Heart left ventricle (tissue), 16 donors: ENCODE measurements at regions not wholly inside any gene's neighbourhood (a gene's known extent, or its start where the extent isn't known, plus 50 kb on each side); places are given as distances from the start of the nearest gene placed in this dataset.
"Not testable (repeated sequence)": the region's sequence is repeated elsewhere in the genome, so short reads cannot be mapped to it uniquely, and the experiment has no call there.

Source experiments
- ATAC-seq, 4 donors: fragments of 200-7000 bp; cut with Tn5 transposase; one replicate each; pipeline ENCODE4 v1.9.1; 2020 to 2022; ENCODE audit warnings: moderate library complexity in 4 of 4, mild to moderate bottlenecking in 3 of 4, moderate number of reproducible peaks in 1 of 4
- DNase-seq, 5 donors: peaks; one replicate each; pipeline ENCODE4 v3.0.0-alpha.2; 2020
- H3K27ac ChIP-seq, 12 donors: fragments of 200-600 bp; sonication (generic) in 4 of 12; one replicate each; pipeline versions ENCODE4 v1.5.0 to v1.8.0; 2016 to 2022; ENCODE audit warnings: mild to moderate bottlenecking in 2 of 12
- H3K27me3 ChIP-seq, 9 donors: fragments of 200-600 bp; sonication (generic) in 2 of 9; one replicate each; pipeline versions ENCODE4 v1.5.1 to v1.8.0; 2016 to 2022; ENCODE audit warnings: mild to moderate bottlenecking in 3 of 9
- H3K36me3 ChIP-seq, 9 donors: fragments of 200-600 bp; sonication (generic) in 2 of 9; one replicate each; pipeline versions ENCODE4 v1.5.0 to v1.8.0; 2018 to 2022; ENCODE audit warnings: mild to moderate bottlenecking in 2 of 9
- H3K4me1 ChIP-seq, 12 donors: fragments of 200-600 bp; sonication (generic) in 4 of 12; one replicate each; pipeline versions ENCODE4 v1.5.0 to v1.8.0; 2016 to 2022; ENCODE audit warnings: mild to moderate bottlenecking in 3 of 12
- H3K4me3 ChIP-seq, 12 donors: fragments of 200-600 bp; sonication (generic) in 4 of 12; one replicate each; pipeline versions ENCODE4 v1.5.0 to v1.8.0; 2017 to 2022; ENCODE audit warnings: mild to moderate bottlenecking in 9 of 12, moderate library complexity in 4 of 12
- H3K9me3 ChIP-seq, 12 donors: fragments of 200-600 bp; sonication (generic) in 4 of 12; one replicate each; pipeline versions ENCODE4 v1.5.0 to v1.8.0; 2016 to 2022; ENCODE audit warnings: mild to moderate bottlenecking in 1 of 12
- CTCF ChIP-seq, 12 donors: fragments of 200-600 bp; sonication (generic) in 4 of 12; IDR thresholded peaks; one replicate each; pipeline versions ENCODE4 v1.5.0 to v1.8.0; 2018 to 2022; ENCODE audit warnings: antibody characterized with exemption in 12 of 12, mild to moderate bottlenecking in 5 of 12
- POLR2A ChIP-seq, 2 donors: fragments of 450-650 bp; IDR thresholded peaks; one replicate each; pipeline ENCODE4 v1.6.1; 2017; ENCODE audit warnings: antibody characterized with exemption in 2 of 2, mild to moderate bottlenecking in 2 of 2, moderate library complexity in 2 of 2
- WGBS, 4 donors: extraction: QIAGEN DNeasy Blood & Tissue Kit in 2 of 4; methylation state at CpG; one replicate each; pipeline versions ENCODE4 v1.1.5 to v1.1.7; 2013 to 2018; 5-methylcytosine and 5-hydroxymethylcytosine counted together
- intact Hi-C, 10 donors: fragments of 100-400 bp; cut with DNase I; formaldehyde crosslinking; loops; one replicate each; pipeline versions ENCODE4 v1.11.1 to v1.14.2; 2022
- donor health status: ischemic (EF 13 %, LVEDD 7.1; RV severe dilation, severe dysfunction).
- donor health status: healthy with polysubstance abuse.
- donor health status: DM: no; HTN: yes; CAD: no.
- donor health status: DM: no; HTN: no; CAD: no.
- donor health status: ischemic (EF 25% LVEDD 6.9; RV normal size, moderate dysfunction).
- donor health status: ischemic (EF 25% LVEDD 5.7; RV mildly dilated, moderate dysfunction).
- donor health status: healthy.
- donor health status: DM: yes; HTN: yes; CAD: no.
- donor health status: ischemic (EF 35%, LVEDD 5.7; RV mildly dilated, moderate dysfunction).
- donor health status: nonischemic (EF 11% LVEDD 7.7; RV severe dilation, severe dysfunction).
- donor health status: DM: yes; HTN: yes; CAD: no.
- donor health status: PGD.
- donor health status: ischemic (EF 29% LVEDD 5.4; RV normal size, mild dysfunction).
- donor health status: nonischemic (EF 23%, LVEDD 6.1; RV moderate dilation, normal function).

GRCh38 chr6:73941892-73942291 is 245.9 kb downstream of the CD109 start:
- H3K4me1 ChIP-seq, result peaks cover 0 to 5% (median 0%) of the 10 kb centered on the region in 12 donors
- no peak overlapping the region for H3K4me3 ChIP-seq
- no peaks in the 10 kb centered on the region for H3K27me3 ChIP-seq
- H3K9me3 ChIP-seq, result peaks cover 0 to 17% (median 3%) of the 10 kb centered on the region in 12 donors
- ATAC-seq, result no peak
- no peak for TF ChIP-seq POLR2A (IDR thresholded peaks at IDR 0.05)
- no peak for TF ChIP-seq CTCF (IDR thresholded peaks at IDR 0.05)
- DNase-seq, result no peak
- intact Hi-C loops, result no loop called here
- H3K27ac ChIP-seq, result no peak overlapping the region
- no peaks in the 10 kb centered on the region for H3K36me3 ChIP-seq

- DNase-seq (no peak), ATAC-seq (no peak)
- H3K4me1 ChIP-seq, result no peaks in the 10 kb centered on the region
- H3K36me3 ChIP-seq, result no peaks in the 10 kb centered on the region
- peaks cover 0 to 9% (median 0%) of the 10 kb centered on the region in 12 donors for H3K9me3 ChIP-seq
- no peak overlapping the region for H3K4me3 ChIP-seq
- no peak overlapping the region for H3K27ac ChIP-seq
- intact Hi-C loops, result no loop called here
- TF ChIP-seq CTCF (IDR thresholded peaks at IDR 0.05) (no peak), POLR2A (IDR thresholded peaks at IDR 0.05) (no peak)
- no peaks in the 10 kb centered on the region for H3K27me3 ChIP-seq
Measured at GRCh38 chr6:73937805-73938204, 241.8 kb downstream of the CD109 start.

- Histone ChIP-seq H3K4me1 (no peaks in the 10 kb centered on the region), H3K27me3 (no peaks in the 10 kb centered on the region), H3K9me3 (peaks cover 0 to 32% (median 3%) of the 10 kb centered on the region in 12 donors), H3K27ac (no peak overlapping the region), H3K4me3 (no peak overlapping the region), H3K36me3 (no peaks in the 10 kb centered on the region)
- ATAC-seq (no peak), DNase-seq (no peak)
- intact Hi-C loops, result no loop called here
- TF ChIP-seq CTCF (IDR thresholded peaks at IDR 0.05) (no peak), POLR2A (IDR thresholded peaks at IDR 0.05) (no peak)
Measured at GRCh38 chr6:73932866-73933265, 236.9 kb downstream of the CD109 start.

GRCh38 chr6:73929405-73929804 is 233.4 kb downstream of the CD109 start:
- DNase-seq (no peak), ATAC-seq (no peak)
- WGBS, 4 donors, result 76 to 94% (median 83%) methylated on average over 3 of the region's 3 CpGs
- peaks cover 0 to 42% (median 11%) of the 10 kb centered on the region in 12 donors for H3K9me3 ChIP-seq
- TF ChIP-seq POLR2A (IDR thresholded peaks at IDR 0.05), result no peak
- H3K27me3 ChIP-seq, result no peaks in the 10 kb centered on the region
- no peak overlapping the region for H3K27ac ChIP-seq
- no peaks in the 10 kb centered on the region for H3K36me3 ChIP-seq
- H3K4me1 ChIP-seq, result peaks cover 0 to 3% (median 0%) of the 10 kb centered on the region in 12 donors
- H3K4me3 ChIP-seq, result no peak overlapping the region
- intact Hi-C loops, result no loop called here

GRCh38 chr6:73927421-73927820 is 231.4 kb downstream of the CD109 start:
- TF ChIP-seq CTCF (IDR thresholded peaks at IDR 0.05) (no peak), POLR2A (IDR thresholded peaks at IDR 0.05) (no peak)
- H3K27me3 ChIP-seq, result no peaks in the 10 kb centered on the region
- intact Hi-C loops, result no loop called here

GRCh38 chr6:73925703-73926102 is 229.7 kb downstream of the CD109 start:
- H3K27me3 ChIP-seq, H3K36me3 ChIP-seq, H3K4me3 ChIP-seq, ATAC-seq, DNase-seq, H3K4me1 ChIP-seq, H3K27ac ChIP-seq, intact Hi-C loops: not testable (repeated sequence)
- H3K9me3 ChIP-seq, result peaks cover 0 to 34% (median 11%) of the 10 kb centered on the region in 12 donors
- WGBS, 4 donors, result 87 to 92% (median 88%) methylated on average over 17 of the region's 17 CpGs

More at GRCh38 chr6:73927421-73927820, 231.4 kb downstream of the CD109 start:
- H3K4me1 ChIP-seq, result peaks cover 0 to 3% (median 0%) of the 10 kb centered on the region in 12 donors
- ATAC-seq (no peak), DNase-seq (no peak)
- H3K36me3 ChIP-seq, result no peaks in the 10 kb centered on the region
- H3K27ac ChIP-seq, result no peak overlapping the region
- peaks cover 0 to 42% (median 11%) of the 10 kb centered on the region in 12 donors for H3K9me3 ChIP-seq
- no peak overlapping the region for H3K4me3 ChIP-seq
